ENCODE measurements at regions not wholly inside any gene's neighbourhood (a gene's known extent, or its start where the extent isn't known, plus 50 kb on each side); places are given as distances from the start of the nearest gene placed in this dataset.
"Not testable (repeated sequence)": the region's sequence is repeated elsewhere in the genome, so short reads cannot be mapped to it uniquely, and the experiment has no call there.

GRCh38 chr6:47180633-47181032 lies 129.1 kb downstream of the TNFRSF21 start:
- Histone ChIP-seq H3K9me3 (no peaks in the 10 kb centered on the region), H3K27me3 (no peaks in the 10 kb centered on the region), H3K27ac (no peak overlapping the region), H3K36me3 (no peaks in the 10 kb centered on the region), H3K4me3 (no peak overlapping the region), H3K4me1 (no peaks in the 10 kb centered on the region)
- ATAC-seq (no peak), DNase-seq (no peak)
- intact Hi-C loops (cut with DNase I; ENCODE audit: low total_unique reads) (no loop called here), in situ Hi-C loops (cut with MboI; ENCODE audit: low sequenced_read_pairs in 4 of 4) (no loop called here)
- TF ChIP-seq, protein P1, sequence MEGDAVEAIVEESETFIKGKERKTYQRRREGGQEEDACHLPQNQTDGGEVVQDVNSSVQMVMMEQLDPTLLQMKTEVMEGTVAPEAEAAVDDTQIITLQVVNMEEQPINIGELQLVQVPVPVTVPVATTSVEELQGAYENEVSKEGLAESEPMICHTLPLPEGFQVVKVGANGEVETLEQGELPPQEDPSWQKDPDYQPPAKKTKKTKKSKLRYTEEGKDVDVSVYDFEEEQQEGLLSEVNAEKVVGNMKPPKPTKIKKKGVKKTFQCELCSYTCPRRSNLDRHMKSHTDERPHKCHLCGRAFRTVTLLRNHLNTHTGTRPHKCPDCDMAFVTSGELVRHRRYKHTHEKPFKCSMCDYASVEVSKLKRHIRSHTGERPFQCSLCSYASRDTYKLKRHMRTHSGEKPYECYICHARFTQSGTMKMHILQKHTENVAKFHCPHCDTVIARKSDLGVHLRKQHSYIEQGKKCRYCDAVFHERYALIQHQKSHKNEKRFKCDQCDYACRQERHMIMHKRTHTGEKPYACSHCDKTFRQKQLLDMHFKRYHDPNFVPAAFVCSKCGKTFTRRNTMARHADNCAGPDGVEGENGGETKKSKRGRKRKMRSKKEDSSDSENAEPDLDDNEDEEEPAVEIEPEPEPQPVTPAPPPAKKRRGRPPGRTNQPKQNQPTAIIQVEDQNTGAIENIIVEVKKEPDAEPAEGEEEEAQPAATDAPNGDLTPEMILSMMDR (IDR thresholded peaks at IDR 0.05 in 4 of 5, conservative IDR thresholded peaks at IDR 0.05 in 1 of 5): no peak
- no peak for TF ChIP-seq POLR2A (IDR thresholded peaks at IDR 0.05)

GRCh38 chr6:47179286-47179685 lies 130.4 kb downstream of the TNFRSF21 start:
- H3K4me1 ChIP-seq: no peaks in the 10 kb centered on the region
- H3K36me3 ChIP-seq: no peaks in the 10 kb centered on the region
- no peak for DNase-seq
- H3K4me3 ChIP-seq: no peak overlapping the region
- no peaks in the 10 kb centered on the region for H3K9me3 ChIP-seq
- no peaks in the 10 kb centered on the region for H3K27me3 ChIP-seq
- in situ Hi-C loops (cut with MboI; ENCODE audit: low sequenced_read_pairs in 4 of 4): no loop called here
- no peak for ATAC-seq
- no peak for TF ChIP-seq POLR2A (IDR thresholded peaks at IDR 0.05)
- TF ChIP-seq, protein P1 (IDR thresholded peaks at IDR 0.05 in 4 of 5, conservative IDR thresholded peaks at IDR 0.05 in 1 of 5): no peak
- intact Hi-C loops (cut with DNase I; ENCODE audit: low total_unique reads): no loop called here
- no peak overlapping the region for H3K27ac ChIP-seq

- no peak overlapping the region for H3K4me3 ChIP-seq
- H3K4me1 ChIP-seq: no peaks in the 10 kb centered on the region
- no peaks in the 10 kb centered on the region for H3K36me3 ChIP-seq
- TF ChIP-seq POLR2A (IDR thresholded peaks at IDR 0.05): no peak
- TF ChIP-seq, protein P1 (IDR thresholded peaks at IDR 0.05 in 4 of 5, conservative IDR thresholded peaks at IDR 0.05 in 1 of 5): no peak
- no peak overlapping the region for H3K27ac ChIP-seq
- no peaks in the 10 kb centered on the region for H3K27me3 ChIP-seq
- intact Hi-C loops (cut with DNase I; ENCODE audit: low total_unique reads) (no loop called here), in situ Hi-C loops (cut with MboI; ENCODE audit: low sequenced_read_pairs in 4 of 4) (no loop called here)
- no peaks in the 10 kb centered on the region for H3K9me3 ChIP-seq
- ATAC-seq (no peak), DNase-seq (no peak)
Observed at GRCh38 chr6:47175656-47176055, 133.5 kb upstream of the ADGRF1 start.

- TF ChIP-seq, protein P1 (IDR thresholded peaks at IDR 0.05 in 4 of 5, conservative IDR thresholded peaks at IDR 0.05 in 1 of 5): no peak
- no peak for ATAC-seq
- Histone ChIP-seq H3K9me3 (no peaks in the 10 kb centered on the region), H3K4me1 (no peaks in the 10 kb centered on the region), H3K36me3 (no peaks in the 10 kb centered on the region), H3K27ac (no peak overlapping the region), H3K4me3 (no peak overlapping the region), H3K27me3 (no peaks in the 10 kb centered on the region)
- in situ Hi-C loops (cut with MboI; ENCODE audit: low sequenced_read_pairs in 4 of 4): no loop called here
- no peak for DNase-seq
- intact Hi-C loops (cut with DNase I; ENCODE audit: low total_unique reads): no loop called here
Observed at GRCh38 chr6:47174502-47175023, 132.4 kb upstream of the ADGRF1 start.

DNA sequence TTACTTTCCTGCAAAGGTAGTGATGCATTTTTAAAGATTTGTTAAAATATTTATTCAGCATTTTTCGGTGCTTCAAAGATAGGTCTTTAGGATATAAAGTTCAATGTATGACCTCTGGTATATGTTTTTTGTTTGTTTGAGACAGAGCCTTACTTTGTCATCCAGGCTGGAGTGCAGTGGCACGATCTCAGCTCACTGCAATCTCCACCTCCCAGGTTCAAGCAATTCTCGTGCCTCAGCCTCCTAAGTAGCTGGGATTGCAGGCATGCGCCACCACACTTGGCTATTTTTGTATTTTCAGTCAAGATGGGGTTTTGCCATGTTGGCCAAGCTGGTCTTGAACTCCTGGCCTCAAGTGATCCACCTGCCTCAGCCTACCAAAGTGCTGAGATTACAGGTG lies 131.9 kb upstream of the ADGRF1 start:
- intact Hi-C loops (cut with DNase I; ENCODE audit: low total_unique reads); ATAC-seq; H3K27me3 ChIP-seq; H3K27ac ChIP-seq; in situ Hi-C loops (cut with MboI; ENCODE audit: low sequenced_read_pairs in 4 of 4); H3K4me1 ChIP-seq; H3K4me3 ChIP-seq; H3K36me3 ChIP-seq; DNase-seq; H3K9me3 ChIP-seq: not testable (repeated sequence)

DNA sequence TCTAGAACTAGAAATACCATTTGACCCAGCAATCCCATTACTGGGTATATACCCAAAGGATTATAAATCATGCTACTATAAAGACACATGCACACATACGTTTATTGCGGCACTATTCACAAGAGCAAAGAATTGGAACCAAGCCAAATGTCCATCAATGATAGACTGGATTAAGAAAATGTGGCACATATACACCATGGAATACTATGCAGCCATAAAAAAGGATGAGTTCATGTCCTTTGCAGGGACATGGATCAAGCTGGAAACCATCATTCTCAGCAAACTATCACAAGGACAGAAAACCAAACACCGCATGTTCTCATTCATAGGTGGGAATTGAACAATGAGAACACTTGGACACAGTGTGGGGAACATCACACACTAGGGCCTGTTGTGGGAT lies 131.0 kb upstream of the ADGRF1 start:
- H3K27me3 ChIP-seq; H3K9me3 ChIP-seq; ATAC-seq; H3K36me3 ChIP-seq; H3K27ac ChIP-seq; H3K4me1 ChIP-seq; H3K4me3 ChIP-seq; DNase-seq; intact Hi-C loops (cut with DNase I; ENCODE audit: low total_unique reads); in situ Hi-C loops (cut with MboI; ENCODE audit: low sequenced_read_pairs in 4 of 4): not testable (repeated sequence)
